Natural killer cell treated with Interleukin-12 subunit alpha and Interleukin-12 subunit beta and Interleukin-15 and Interleukin-18, amount 100 ng/mL, for 72 hours (primary cell): ENCODE measurements at regions not wholly inside any gene's neighbourhood (a gene's known extent, or its start where the extent isn't known, plus 50 kb on each side); places are given as distances from the start of the nearest gene placed in this dataset.
A peak's percentile ranks its signal among the peaks of the same experiment; 100 is the strongest.

Experiments
- ATAC-seq, 2 donors: fragments of 150-1000 bp; cut with Tn5 transposase in 1 of 2; sonication (Bioruptor Pico), chemical (Tn5 transposase) in 1 of 2; 2 replicates each; pipeline ENCODE4 v1.10.0; 2021
- DNase-seq: peaks from one replicate; pipeline ENCODE4 v3.0.0; 2022; ENCODE audit warnings: low spot score
- H3K27ac Mint-ChIP-seq, 2 donors: 1 replicate in 1 of 2; 2 replicates in 1 of 2; pipeline ENCODE4 v1.8.0; 2022; ENCODE audit warnings: mixed read lengths in 2 of 2, mild to moderate bottlenecking in 1 of 2, moderate library complexity in 1 of 2
- H3K27me3 Mint-ChIP-seq, 2 donors: 1 replicate in 1 of 2; 2 replicates in 1 of 2; pipeline ENCODE4 v1.8.0; 2022; ENCODE audit warnings: mixed read lengths in 2 of 2
- H3K36me3 Mint-ChIP-seq: one replicate; pipeline ENCODE4 v1.8.0; 2022; ENCODE audit warnings: mixed read lengths
- H3K4me1 Mint-ChIP-seq, 2 donors: 1 replicate in 1 of 2; 2 replicates in 1 of 2; pipeline ENCODE4 v1.8.0; 2022; ENCODE audit warnings: low read depth in 2 of 2, mixed read lengths in 2 of 2, mild to moderate bottlenecking in 1 of 2
- H3K4me3 Mint-ChIP-seq: one replicate; pipeline ENCODE4 v1.8.0; 2022; ENCODE audit warnings: mixed read lengths
- H3K9me3 Mint-ChIP-seq: 2 replicates; pipeline ENCODE4 v1.8.0; 2022; ENCODE audit warnings: mixed read lengths

- no peak overlapping the region for H3K27ac Mint-ChIP-seq
- H3K4me3 Mint-ChIP-seq: no peak overlapping the region
- DNase-seq: no peak
- H3K9me3 Mint-ChIP-seq: no peaks in the 10 kb centered on the region
- peaks cover 6 to 14% of the 10 kb centered on the region in 2 donors for H3K27me3 Mint-ChIP-seq
- no peaks in the 10 kb centered on the region for H3K36me3 Mint-ChIP-seq
- ATAC-seq: no peak
- no peaks in the 10 kb centered on the region for H3K4me1 Mint-ChIP-seq
Observed at GRCh38 chr6:21521276-21521675, 72.3 kb upstream of the SOX4 start.

- H3K9me3 Mint-ChIP-seq: no peaks in the 10 kb centered on the region
- DNase-seq (no peak), ATAC-seq (no peak)
- no peak overlapping the region for H3K4me3 Mint-ChIP-seq
- no peaks in the 10 kb centered on the region for H3K4me1 Mint-ChIP-seq
- H3K27ac Mint-ChIP-seq: no peak overlapping the region
- H3K27me3 Mint-ChIP-seq: peaks cover 6 to 14% of the 10 kb centered on the region in 2 donors
- H3K36me3 Mint-ChIP-seq: no peaks in the 10 kb centered on the region
Observed at GRCh38 chr6:21522143-21522747, 71.3 kb upstream of the SOX4 start.

- Mint-ChIP-seq H3K36me3 (no peaks in the 10 kb centered on the region), H3K27me3 (peaks cover 6 to 14% of the 10 kb centered on the region in 2 donors), H3K9me3 (no peaks in the 10 kb centered on the region), H3K27ac (no peak overlapping the region), H3K4me1 (no peaks in the 10 kb centered on the region), H3K4me3 (no peak overlapping the region)
- DNase-seq (no peak), ATAC-seq (peak; percentile 13 to 24)
Observed at GRCh38 chr6:21522797-21523456, 70.6 kb upstream of the SOX4 start.

GRCh38 chr6:21523652-21524051 is 69.9 kb upstream of the SOX4 start:
- Mint-ChIP-seq H3K4me1 (no peaks in the 10 kb centered on the region), H3K9me3 (no peaks in the 10 kb centered on the region), H3K4me3 (no peak overlapping the region), H3K27ac (no peak overlapping the region), H3K36me3 (no peaks in the 10 kb centered on the region), H3K27me3 (peaks cover 2 to 7% of the 10 kb centered on the region in 2 donors)
- DNase-seq (no peak), ATAC-seq (no peak)

GRCh38 chr6:21524201-21524600 is 69.3 kb upstream of the SOX4 start:
- Mint-ChIP-seq H3K27ac (no peak overlapping the region), H3K4me3 (no peak overlapping the region)
- ATAC-seq: no peak

GRCh38 chr6:21526974-21527373 is 66.6 kb upstream of the SOX4 start:
- H3K9me3 Mint-ChIP-seq: no peaks in the 10 kb centered on the region
- no peak overlapping the region for H3K27ac Mint-ChIP-seq
- H3K4me1 Mint-ChIP-seq: no peaks in the 10 kb centered on the region
- H3K27me3 Mint-ChIP-seq: peaks cover 4 to 7% of the 10 kb centered on the region in 2 donors
- DNase-seq (no peak), ATAC-seq (no peak)
- no peak overlapping the region for H3K4me3 Mint-ChIP-seq
- no peaks in the 10 kb centered on the region for H3K36me3 Mint-ChIP-seq

More at GRCh38 chr6:21524201-21524600, 69.3 kb upstream of the SOX4 start:
- Mint-ChIP-seq H3K27me3 (peaks cover 2 to 7% of the 10 kb centered on the region in 2 donors), H3K4me1 (no peaks in the 10 kb centered on the region), H3K9me3 (no peaks in the 10 kb centered on the region), H3K36me3 (no peaks in the 10 kb centered on the region)
- no peak for DNase-seq

- ATAC-seq (no peak), DNase-seq (no peak)
- peaks cover 4 to 7% of the 10 kb centered on the region in 2 donors for H3K27me3 Mint-ChIP-seq
- H3K4me3 Mint-ChIP-seq: no peak overlapping the region
- no peaks in the 10 kb centered on the region for H3K9me3 Mint-ChIP-seq
- no peaks in the 10 kb centered on the region for H3K36me3 Mint-ChIP-seq
- no peak overlapping the region for H3K27ac Mint-ChIP-seq
- no peaks in the 10 kb centered on the region for H3K4me1 Mint-ChIP-seq
Observed at GRCh38 chr6:21527731-21528130, 65.8 kb upstream of the SOX4 start.

- H3K4me1 Mint-ChIP-seq: no peaks in the 10 kb centered on the region
- H3K27ac Mint-ChIP-seq: no peak overlapping the region
- DNase-seq: no peak
- no peaks in the 10 kb centered on the region for H3K9me3 Mint-ChIP-seq
- peaks cover 4 to 23% of the 10 kb centered on the region in 2 donors for H3K27me3 Mint-ChIP-seq
- no peaks in the 10 kb centered on the region for H3K36me3 Mint-ChIP-seq
- H3K4me3 Mint-ChIP-seq: no peak overlapping the region
- no peak for ATAC-seq
Observed at GRCh38 chr6:21529431-21529830, 64.1 kb upstream of the SOX4 start.

- DNase-seq (no peak), ATAC-seq (no peak)
Observed at GRCh38 chr6:21531393-21531792, 62.2 kb upstream of the SOX4 start.

GRCh38 chr6:21533678-21534077 is 59.9 kb upstream of the SOX4 start:
- Mint-ChIP-seq H3K9me3 (no peaks in the 10 kb centered on the region), H3K4me3 (no peak overlapping the region), H3K36me3 (no peaks in the 10 kb centered on the region), H3K27ac (no peak overlapping the region), H3K27me3 (peaks cover 11 to 34% of the 10 kb centered on the region in 2 donors), H3K4me1 (no peaks in the 10 kb centered on the region)
- DNase-seq (no peak), ATAC-seq (no peak)

More at GRCh38 chr6:21531393-21531792, 62.2 kb upstream of the SOX4 start:
- H3K4me3 Mint-ChIP-seq: no peak overlapping the region
- H3K9me3 Mint-ChIP-seq: no peaks in the 10 kb centered on the region
- H3K4me1 Mint-ChIP-seq: no peaks in the 10 kb centered on the region
- no peaks in the 10 kb centered on the region for H3K36me3 Mint-ChIP-seq
- H3K27ac Mint-ChIP-seq: no peak overlapping the region
- H3K27me3 Mint-ChIP-seq: peaks cover 8 to 27% of the 10 kb centered on the region in 2 donors

GRCh38 chr6:21536280-21536766 is 57.2 kb upstream of the SOX4 start:
- Mint-ChIP-seq H3K27me3 (peaks cover 10 to 28% of the 10 kb centered on the region in 2 donors), H3K27ac (no peak overlapping the region), H3K9me3 (no peaks in the 10 kb centered on the region), H3K4me3 (no peak overlapping the region), H3K36me3 (no peaks in the 10 kb centered on the region), H3K4me1 (no peaks in the 10 kb centered on the region)
- no peak for DNase-seq
- ATAC-seq: no peak

- DNase-seq (no peak), ATAC-seq (no peak)
- no peak overlapping the region for H3K27ac Mint-ChIP-seq
- peaks cover 13 to 28% of the 10 kb centered on the region in 2 donors for H3K27me3 Mint-ChIP-seq
- no peak overlapping the region for H3K4me3 Mint-ChIP-seq
- H3K36me3 Mint-ChIP-seq: no peaks in the 10 kb centered on the region
- H3K4me1 Mint-ChIP-seq: no peaks in the 10 kb centered on the region
- no peaks in the 10 kb centered on the region for H3K9me3 Mint-ChIP-seq
Observed at GRCh38 chr6:21537637-21538036, 55.9 kb upstream of the SOX4 start.

- H3K9me3 Mint-ChIP-seq: no peaks in the 10 kb centered on the region
- no peak for ATAC-seq
- H3K4me3 Mint-ChIP-seq: no peak overlapping the region
- peaks cover 13 to 23% of the 10 kb centered on the region in 2 donors for H3K27me3 Mint-ChIP-seq
- no peak overlapping the region for H3K27ac Mint-ChIP-seq
- no peaks in the 10 kb centered on the region for H3K4me1 Mint-ChIP-seq
- H3K36me3 Mint-ChIP-seq: no peaks in the 10 kb centered on the region
- no peak for DNase-seq
Observed at GRCh38 chr6:21538186-21538798, 55.3 kb upstream of the SOX4 start.

GRCh38 chr6:21539621-21540100 is 53.9 kb upstream of the SOX4 start:
- DNase-seq (no peak), ATAC-seq (no peak)
- no peaks in the 10 kb centered on the region for H3K9me3 Mint-ChIP-seq
- no peaks in the 10 kb centered on the region for H3K36me3 Mint-ChIP-seq
- peaks cover 10 to 13% of the 10 kb centered on the region in 2 donors for H3K27me3 Mint-ChIP-seq
- no peak overlapping the region for H3K27ac Mint-ChIP-seq
- H3K4me3 Mint-ChIP-seq: no peak overlapping the region
- no peaks in the 10 kb centered on the region for H3K4me1 Mint-ChIP-seq
